ENCODE measurements at regions not wholly inside any gene's neighbourhood (a gene's known extent, or its start where the extent isn't known, plus 50 kb on each side); places are given as distances from the start of the nearest gene placed in this dataset.

DNA sequence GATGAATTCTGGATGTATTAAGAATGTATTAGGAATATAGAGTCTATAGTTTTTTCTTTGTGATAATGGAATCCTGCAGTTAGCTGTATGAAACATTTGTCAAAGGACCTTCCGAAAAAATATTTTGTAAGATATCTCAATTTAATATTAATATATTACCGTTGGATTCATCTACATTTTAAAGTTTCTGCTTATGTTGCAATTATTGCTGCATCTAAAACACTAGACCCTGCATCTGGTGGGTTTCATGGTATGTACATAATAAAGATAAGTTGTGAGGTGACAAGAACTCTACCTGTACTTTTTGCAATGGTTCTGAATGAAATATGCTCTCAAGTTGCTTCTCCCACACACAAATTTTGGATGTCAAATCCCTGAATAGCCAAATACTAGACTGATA lies 565.9 kb upstream of the FBXO33 start:
- TF ChIP-seq, protein P1, sequence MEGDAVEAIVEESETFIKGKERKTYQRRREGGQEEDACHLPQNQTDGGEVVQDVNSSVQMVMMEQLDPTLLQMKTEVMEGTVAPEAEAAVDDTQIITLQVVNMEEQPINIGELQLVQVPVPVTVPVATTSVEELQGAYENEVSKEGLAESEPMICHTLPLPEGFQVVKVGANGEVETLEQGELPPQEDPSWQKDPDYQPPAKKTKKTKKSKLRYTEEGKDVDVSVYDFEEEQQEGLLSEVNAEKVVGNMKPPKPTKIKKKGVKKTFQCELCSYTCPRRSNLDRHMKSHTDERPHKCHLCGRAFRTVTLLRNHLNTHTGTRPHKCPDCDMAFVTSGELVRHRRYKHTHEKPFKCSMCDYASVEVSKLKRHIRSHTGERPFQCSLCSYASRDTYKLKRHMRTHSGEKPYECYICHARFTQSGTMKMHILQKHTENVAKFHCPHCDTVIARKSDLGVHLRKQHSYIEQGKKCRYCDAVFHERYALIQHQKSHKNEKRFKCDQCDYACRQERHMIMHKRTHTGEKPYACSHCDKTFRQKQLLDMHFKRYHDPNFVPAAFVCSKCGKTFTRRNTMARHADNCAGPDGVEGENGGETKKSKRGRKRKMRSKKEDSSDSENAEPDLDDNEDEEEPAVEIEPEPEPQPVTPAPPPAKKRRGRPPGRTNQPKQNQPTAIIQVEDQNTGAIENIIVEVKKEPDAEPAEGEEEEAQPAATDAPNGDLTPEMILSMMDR (IDR thresholded peaks at IDR 0.05; ENCODE audit: insufficient read depth, low read length, poor library complexity, severe bottlenecking), result no peak
- Histone ChIP-seq H3K4me3 (replicated peaks; ENCODE audit: low read depth, low read length) (no peak overlapping the region), H3K27me3 (replicated peaks; ENCODE audit: control insufficient read depth, insufficient read depth, low read length) (no peaks in the 10 kb centered on the region), H3K36me3 (ENCODE audit: control insufficient read depth, insufficient read depth, low read length) (no peaks in the 10 kb centered on the region)
- DNase-seq (ENCODE audit: extremely low read depth, insufficient read length), result no peak

GRCh38 chr14:39991041-39991440 lies 558.8 kb upstream of the FBXO33 start:
- no peak for DNase-seq (ENCODE audit: extremely low read depth, insufficient read length)
- H3K36me3 ChIP-seq (ENCODE audit: control insufficient read depth, insufficient read depth, low read length), result no peaks in the 10 kb centered on the region
- H3K27me3 ChIP-seq (replicated peaks; ENCODE audit: control insufficient read depth, insufficient read depth, low read length), result no peaks in the 10 kb centered on the region
- no peak overlapping the region for H3K4me3 ChIP-seq (replicated peaks; ENCODE audit: low read depth, low read length)
- TF ChIP-seq, protein P1 (IDR thresholded peaks at IDR 0.05; ENCODE audit: insufficient read depth, low read length, poor library complexity, severe bottlenecking), result no peak

- no peak overlapping the region for H3K4me3 ChIP-seq (replicated peaks; ENCODE audit: low read depth, low read length)
- H3K27me3 ChIP-seq (replicated peaks; ENCODE audit: control insufficient read depth, insufficient read depth, low read length), result no peaks in the 10 kb centered on the region
- no peak for DNase-seq (ENCODE audit: extremely low read depth, insufficient read length)
- H3K36me3 ChIP-seq (ENCODE audit: control insufficient read depth, insufficient read depth, low read length), result no peaks in the 10 kb centered on the region
- TF ChIP-seq, protein P1 (IDR thresholded peaks at IDR 0.05; ENCODE audit: insufficient read depth, low read length, poor library complexity, severe bottlenecking), result no peak
These were observed 556.7 kb upstream of the FBXO33 start for GRCh38 chr14:39988939-39989338.

DNA sequence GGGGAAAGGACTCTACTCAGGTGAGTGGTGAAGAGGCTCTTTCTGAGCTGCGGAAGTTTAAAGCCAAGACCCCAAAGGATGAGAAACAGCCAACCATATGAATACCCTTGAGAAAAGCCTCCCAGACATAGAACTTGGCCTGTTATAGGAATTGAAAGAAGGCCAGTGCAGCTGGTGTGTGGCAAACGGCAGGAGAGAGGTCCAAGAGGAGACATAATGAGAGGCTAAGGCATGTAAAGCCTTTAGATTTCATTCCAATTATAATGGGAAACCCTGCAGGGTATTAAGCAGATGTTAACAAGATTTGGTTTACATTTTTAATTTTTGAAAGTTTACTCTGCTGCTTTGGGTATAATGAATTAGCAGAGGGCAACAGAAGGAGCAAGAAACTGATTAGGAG lies 552.1 kb upstream of the FBXO33 start:
- Histone ChIP-seq H3K36me3 (ENCODE audit: control insufficient read depth, insufficient read depth, low read length) (no peaks in the 10 kb centered on the region), H3K27me3 (replicated peaks; ENCODE audit: control insufficient read depth, insufficient read depth, low read length) (no peaks in the 10 kb centered on the region), H3K4me3 (replicated peaks; ENCODE audit: low read depth, low read length) (no peak overlapping the region)
- no peak for DNase-seq (ENCODE audit: extremely low read depth, insufficient read length)
- TF ChIP-seq, protein P1 (IDR thresholded peaks at IDR 0.05; ENCODE audit: insufficient read depth, low read length, poor library complexity, severe bottlenecking), result no peak

- Histone ChIP-seq H3K36me3 (ENCODE audit: control insufficient read depth, insufficient read depth, low read length) (no peaks in the 10 kb centered on the region), H3K4me3 (replicated peaks; ENCODE audit: low read depth, low read length) (no peak overlapping the region), H3K27me3 (replicated peaks; ENCODE audit: control insufficient read depth, insufficient read depth, low read length) (no peaks in the 10 kb centered on the region)
- DNase-seq (ENCODE audit: extremely low read depth, insufficient read length), result no peak
- TF ChIP-seq, protein P1 (IDR thresholded peaks at IDR 0.05; ENCODE audit: insufficient read depth, low read length, poor library complexity, severe bottlenecking), result no peak
These were observed 545.0 kb upstream of the FBXO33 start for GRCh38 chr14:39977198-39977597.

- Histone ChIP-seq H3K4me3 (replicated peaks; ENCODE audit: low read depth, low read length) (no peak overlapping the region), H3K36me3 (ENCODE audit: control insufficient read depth, insufficient read depth, low read length) (no peaks in the 10 kb centered on the region), H3K27me3 (replicated peaks; ENCODE audit: control insufficient read depth, insufficient read depth, low read length) (no peaks in the 10 kb centered on the region)
- TF ChIP-seq, protein P1 (IDR thresholded peaks at IDR 0.05; ENCODE audit: insufficient read depth, low read length, poor library complexity, severe bottlenecking), result no peak
- no peak for DNase-seq (ENCODE audit: extremely low read depth, insufficient read length)
These were observed 541.8 kb upstream of the FBXO33 start for GRCh38 chr14:39974036-39974435.

Data from GM06990 (cell line).